ENCODE measurements at regions not wholly inside any gene's neighbourhood (a gene's known extent, or its start where the extent isn't known, plus 50 kb on each side); places are given as distances from the start of the nearest gene placed in this dataset.
"Not testable (repeated sequence)": the region's sequence is repeated elsewhere in the genome, so short reads cannot be mapped to it uniquely, and the experiment has no call there.

DNA sequence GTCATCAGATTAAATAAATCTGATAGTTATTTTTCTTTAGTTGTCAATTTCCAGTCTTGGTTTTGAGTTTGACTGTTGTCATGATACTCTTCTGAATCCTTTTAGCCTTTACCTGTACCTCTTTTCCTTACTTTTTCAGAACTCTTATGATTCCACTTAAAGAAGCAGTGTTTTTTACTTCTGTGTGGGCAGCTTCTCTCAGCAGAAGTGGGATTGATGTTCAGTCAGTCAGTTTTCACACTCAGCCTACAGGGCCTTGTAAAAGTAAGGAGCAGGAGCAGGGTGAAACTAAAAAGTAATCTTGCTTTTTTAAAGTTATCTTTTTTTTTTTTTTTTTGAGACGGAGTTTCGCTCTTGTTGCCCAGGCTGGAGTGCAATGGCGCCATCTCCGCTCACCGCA is 75.1 kb downstream of the HAUS1 start:
- Histone ChIP-seq H3K4me3 (ENCODE audit: low read length) (no peak overlapping the region), H3K79me2 (replicated peaks; ENCODE audit: insufficient read depth, low read length) (peaks cover 60% of the 10 kb centered on the region), H3F3A (ENCODE audit: insufficient read depth, low read length, poor library complexity, severe bottlenecking) (no peaks in the 10 kb centered on the region), H2AFZ (ENCODE audit: low read depth, low read length) (no peak overlapping the region), H3K27me3 (ENCODE audit: insufficient read depth, low read depth, low read length) (no peaks in the 10 kb centered on the region), H3K4me2 (ENCODE audit: low read length) (no peak overlapping the region), H3K9ac (ENCODE audit: low read length) (no peak overlapping the region), H3K27ac (ENCODE audit: low read length) (no peak overlapping the region), H3K36me3 (ENCODE audit: insufficient read depth, low read length) (no peaks in the 10 kb centered on the region), H3K9me2 (ENCODE audit: insufficient read depth, low read length) (no peaks in the 10 kb centered on the region), H3K9me3 (ENCODE audit: low read length) (no peaks in the 10 kb centered on the region), H4K20me1 (ENCODE audit: insufficient read depth) (no peaks in the 10 kb centered on the region)
- TF ChIP-seq, protein P1, sequence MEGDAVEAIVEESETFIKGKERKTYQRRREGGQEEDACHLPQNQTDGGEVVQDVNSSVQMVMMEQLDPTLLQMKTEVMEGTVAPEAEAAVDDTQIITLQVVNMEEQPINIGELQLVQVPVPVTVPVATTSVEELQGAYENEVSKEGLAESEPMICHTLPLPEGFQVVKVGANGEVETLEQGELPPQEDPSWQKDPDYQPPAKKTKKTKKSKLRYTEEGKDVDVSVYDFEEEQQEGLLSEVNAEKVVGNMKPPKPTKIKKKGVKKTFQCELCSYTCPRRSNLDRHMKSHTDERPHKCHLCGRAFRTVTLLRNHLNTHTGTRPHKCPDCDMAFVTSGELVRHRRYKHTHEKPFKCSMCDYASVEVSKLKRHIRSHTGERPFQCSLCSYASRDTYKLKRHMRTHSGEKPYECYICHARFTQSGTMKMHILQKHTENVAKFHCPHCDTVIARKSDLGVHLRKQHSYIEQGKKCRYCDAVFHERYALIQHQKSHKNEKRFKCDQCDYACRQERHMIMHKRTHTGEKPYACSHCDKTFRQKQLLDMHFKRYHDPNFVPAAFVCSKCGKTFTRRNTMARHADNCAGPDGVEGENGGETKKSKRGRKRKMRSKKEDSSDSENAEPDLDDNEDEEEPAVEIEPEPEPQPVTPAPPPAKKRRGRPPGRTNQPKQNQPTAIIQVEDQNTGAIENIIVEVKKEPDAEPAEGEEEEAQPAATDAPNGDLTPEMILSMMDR (IDR thresholded peaks at IDR 0.05; ENCODE audit: poor library complexity, severe bottlenecking) = no peak
- no peak for TF ChIP-seq RAD21 (conservative IDR thresholded peaks at IDR 0.05)
- TF ChIP-seq, protein P2, sequence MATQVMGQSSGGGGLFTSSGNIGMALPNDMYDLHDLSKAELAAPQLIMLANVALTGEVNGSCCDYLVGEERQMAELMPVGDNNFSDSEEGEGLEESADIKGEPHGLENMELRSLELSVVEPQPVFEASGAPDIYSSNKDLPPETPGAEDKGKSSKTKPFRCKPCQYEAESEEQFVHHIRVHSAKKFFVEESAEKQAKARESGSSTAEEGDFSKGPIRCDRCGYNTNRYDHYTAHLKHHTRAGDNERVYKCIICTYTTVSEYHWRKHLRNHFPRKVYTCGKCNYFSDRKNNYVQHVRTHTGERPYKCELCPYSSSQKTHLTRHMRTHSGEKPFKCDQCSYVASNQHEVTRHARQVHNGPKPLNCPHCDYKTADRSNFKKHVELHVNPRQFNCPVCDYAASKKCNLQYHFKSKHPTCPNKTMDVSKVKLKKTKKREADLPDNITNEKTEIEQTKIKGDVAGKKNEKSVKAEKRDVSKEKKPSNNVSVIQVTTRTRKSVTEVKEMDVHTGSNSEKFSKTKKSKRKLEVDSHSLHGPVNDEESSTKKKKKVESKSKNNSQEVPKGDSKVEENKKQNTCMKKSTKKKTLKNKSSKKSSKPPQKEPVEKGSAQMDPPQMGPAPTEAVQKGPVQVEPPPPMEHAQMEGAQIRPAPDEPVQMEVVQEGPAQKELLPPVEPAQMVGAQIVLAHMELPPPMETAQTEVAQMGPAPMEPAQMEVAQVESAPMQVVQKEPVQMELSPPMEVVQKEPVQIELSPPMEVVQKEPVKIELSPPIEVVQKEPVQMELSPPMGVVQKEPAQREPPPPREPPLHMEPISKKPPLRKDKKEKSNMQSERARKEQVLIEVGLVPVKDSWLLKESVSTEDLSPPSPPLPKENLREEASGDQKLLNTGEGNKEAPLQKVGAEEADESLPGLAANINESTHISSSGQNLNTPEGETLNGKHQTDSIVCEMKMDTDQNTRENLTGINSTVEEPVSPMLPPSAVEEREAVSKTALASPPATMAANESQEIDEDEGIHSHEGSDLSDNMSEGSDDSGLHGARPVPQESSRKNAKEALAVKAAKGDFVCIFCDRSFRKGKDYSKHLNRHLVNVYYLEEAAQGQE (IDR thresholded peaks at IDR 0.05; ENCODE audit: borderline replicate concordance) = no peak
- no peak for TF ChIP-seq POLR2AphosphoS5 (IDR thresholded peaks at IDR 0.05)
- no peak for TF ChIP-seq SMC3 (conservative IDR thresholded peaks at IDR 0.05; ENCODE audit: poor library complexity)
- TF ChIP-seq MXI1 (conservative IDR thresholded peaks at IDR 0.05; ENCODE audit: poor library complexity, severe bottlenecking) = no peak
- no peak for TF ChIP-seq TAF1 (IDR thresholded peaks at IDR 0.05; ENCODE audit: low read depth)
- TF ChIP-seq EZH2 (IDR thresholded peaks at IDR 0.05; ENCODE audit: borderline replicate concordance, insufficient read depth, low read length, poor library complexity, severe bottlenecking) = no peak
- TF ChIP-seq EP300 (conservative IDR thresholded peaks at IDR 0.05; ENCODE audit: poor library complexity, severe bottlenecking) = no peak

DNA sequence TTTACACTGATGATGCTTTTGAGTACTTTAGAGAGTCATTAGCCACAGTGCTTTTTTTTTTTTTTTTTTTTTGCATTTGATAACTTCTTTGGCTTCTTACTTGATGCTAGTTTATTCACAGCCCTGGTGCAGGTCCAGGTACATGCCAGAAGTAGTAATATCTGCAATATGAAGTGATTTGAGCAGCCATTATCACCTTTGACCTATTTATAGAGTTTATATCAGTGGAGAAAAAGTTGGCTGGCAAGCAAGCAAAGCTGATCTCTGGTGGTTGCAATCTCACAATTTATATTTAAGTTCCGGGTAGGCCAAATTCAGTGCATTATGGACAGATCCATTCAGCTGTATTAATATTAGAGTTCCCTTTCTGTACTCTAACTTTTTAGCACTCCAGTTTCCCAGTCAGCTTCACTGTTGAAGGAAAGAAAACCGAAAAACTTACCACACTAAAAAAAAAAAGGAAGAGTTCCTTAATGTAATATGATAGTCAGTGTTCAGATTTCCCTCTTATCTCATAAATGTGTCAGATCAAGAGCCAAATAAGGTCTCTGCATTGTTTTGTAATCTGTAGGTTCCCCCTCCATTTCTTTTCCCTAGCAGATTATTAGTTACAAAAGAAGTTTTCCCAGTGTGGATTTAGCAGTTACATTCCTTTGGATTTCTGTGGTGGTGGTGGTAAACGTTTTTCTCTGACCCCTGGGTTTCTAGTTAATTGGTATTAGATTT is 78.6 kb downstream of the HAUS1 start:
- Histone ChIP-seq H3K4me2 (ENCODE audit: low read length) (no peak overlapping the region), H3K36me3 (ENCODE audit: insufficient read depth, low read length) (no peaks in the 10 kb centered on the region), H4K20me1 (ENCODE audit: insufficient read depth) (no peaks in the 10 kb centered on the region), H3K27ac (ENCODE audit: low read length) (no peak overlapping the region), H3K4me3 (ENCODE audit: low read length) (no peak overlapping the region), H3K9me3 (ENCODE audit: low read length) (no peaks in the 10 kb centered on the region), H2AFZ (ENCODE audit: low read depth, low read length) (no peak overlapping the region), H3K27me3 (ENCODE audit: insufficient read depth, low read depth, low read length) (no peaks in the 10 kb centered on the region), H3K9ac (ENCODE audit: low read length) (no peak overlapping the region), H3K9me2 (ENCODE audit: insufficient read depth, low read length) (no peaks in the 10 kb centered on the region), H3K79me2 (replicated peaks; ENCODE audit: insufficient read depth, low read length) (peaks cover 31% of the 10 kb centered on the region), H3F3A (ENCODE audit: insufficient read depth, low read length, poor library complexity, severe bottlenecking) (no peaks in the 10 kb centered on the region)
- TF ChIP-seq EP300 (conservative IDR thresholded peaks at IDR 0.05; ENCODE audit: poor library complexity, severe bottlenecking) (no peak), POLR2AphosphoS5 (IDR thresholded peaks at IDR 0.05) (no peak)

DNA sequence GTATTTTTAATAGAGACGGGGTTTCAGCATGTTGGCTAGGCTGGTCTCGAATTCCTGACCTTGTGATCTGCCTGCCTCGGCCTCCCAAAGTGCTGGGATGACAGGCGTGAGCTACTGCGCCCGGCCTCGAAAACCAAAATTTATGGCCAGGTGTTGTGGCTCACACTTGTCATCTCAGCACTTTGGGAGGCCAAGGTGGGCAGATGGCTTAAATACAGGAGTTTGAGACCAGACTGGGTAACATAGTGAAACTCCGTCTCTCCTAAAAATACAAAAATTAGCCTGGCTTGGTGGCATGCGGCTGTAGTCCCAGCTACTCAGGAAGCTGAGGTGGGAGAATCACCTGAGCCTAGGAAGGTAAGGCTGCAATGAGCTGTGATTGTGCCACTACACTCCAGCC is 80.1 kb downstream of the HAUS1 start:
- not testable (repeated sequence) for H4K20me1 ChIP-seq (ENCODE audit: insufficient read depth)

More for the DNA sequence above, 80.1 kb downstream of the HAUS1 start:
- not testable (repeated sequence) for H3K9ac ChIP-seq (ENCODE audit: low read length); H3K36me3 ChIP-seq (ENCODE audit: insufficient read depth, low read length); H3K27ac ChIP-seq (ENCODE audit: low read length); H3K9me2 ChIP-seq (ENCODE audit: insufficient read depth, low read length); H2AFZ ChIP-seq (ENCODE audit: low read depth, low read length); H3K4me3 ChIP-seq (ENCODE audit: low read length); H3K4me2 ChIP-seq (ENCODE audit: low read length); H3K27me3 ChIP-seq (ENCODE audit: insufficient read depth, low read depth, low read length); H3F3A ChIP-seq (ENCODE audit: insufficient read depth, low read length, poor library complexity, severe bottlenecking); H3K9me3 ChIP-seq (ENCODE audit: low read length)
- peaks cover 17% of the 10 kb centered on the region for H3K79me2 ChIP-seq (replicated peaks; ENCODE audit: insufficient read depth, low read length)

Measured in neural cell (in vitro differentiated cells).